ENCODE measurements at regions not wholly inside any gene's neighbourhood (a gene's known extent, or its start where the extent isn't known, plus 50 kb on each side); places are given as distances from the start of the nearest gene placed in this dataset.

- TF ChIP-seq CTCF (IDR thresholded peaks at IDR 0.05; ENCODE audit: insufficient read depth, low read length, poor library complexity, severe bottlenecking): no peak
- no peak for TF ChIP-seq EZH2phosphoT487 (conservative IDR thresholded peaks at IDR 0.05; ENCODE audit: low read length)
These were observed 149.7 kb upstream of the PROK2 start for GRCh38 chr3:71934520-71935270.

Measured in SU-DHL-6 (cell line).